CD4-positive, alpha-beta T cell (primary cell): ENCODE measurements at regions not wholly inside any gene's neighbourhood (a gene's known extent, or its start where the extent isn't known, plus 50 kb on each side); places are given as distances from the start of the nearest gene placed in this dataset.

Experiments
- ATAC-seq: fragments of 200-7000 bp; cut with Tn5 transposase; one replicate; pipeline ENCODE4 v1.10.0; 2022; ENCODE audit warnings: mild to moderate bottlenecking; ENCODE audit not compliant: poor library complexity
- CTCF ChIA-PET: fragments of 350-600 bp; sonication (Branson Sonifier 250); formaldehyde crosslinking; loops from one replicate; lab custom pipeline; 2021; ENCODE audit warnings: antibody characterized with exemption, inconsistent platforms; lab: Charles Lee
- POLR2A ChIA-PET: fragments of 350-600 bp; sonication (Branson Sonifier 250); formaldehyde crosslinking; loops from one replicate; lab custom pipeline; 2021; ENCODE audit warnings: antibody characterized with exemption, inconsistent platforms; lab: Charles Lee
- DNase-seq, 14 experiments: peaks; one replicate each; pipeline ENCODE4 v3.0.0-alpha.2; 2013 to 2020; ENCODE audit warnings: mixed read lengths in 2 of 14
- H3K27ac ChIP-seq, 2 donors: one replicate each; pipeline versions ENCODE4 v1.5.1 to v1.7.0; 2013; ENCODE audit warnings: low read length in 2 of 2, low read depth in 1 of 2, mild to moderate bottlenecking in 1 of 2
- H3K27me3 ChIP-seq, 2 experiments: 1 replicate in 1 of 2; 2 replicates in 1 of 2; pipeline versions ENCODE4 v1.6.1 to v1.7.0; 2013; ENCODE audit warnings: low read length in 2 of 2, control low read depth in 1 of 2, mild to moderate bottlenecking in 1 of 2, moderate library complexity in 1 of 2; ENCODE audit not compliant: insufficient read depth in 2 of 2, control insufficient read depth in 1 of 2
- H3K36me3 ChIP-seq: one replicate; pipeline ENCODE4 v1.6.1; 2013; ENCODE audit warnings: low read length, control low read depth; ENCODE audit not compliant: insufficient read depth
- H3K4me1 ChIP-seq: one replicate; pipeline ENCODE4 v1.6.1; 2013; ENCODE audit warnings: low read length, control low read depth; ENCODE audit not compliant: insufficient read depth
- H3K4me3 ChIP-seq: one replicate; pipeline ENCODE4 v1.5.1; 2013; ENCODE audit warnings: mild to moderate bottlenecking, low read length, moderate library complexity
- H3K9me3 ChIP-seq, 2 experiments: 1 replicate in 1 of 2; 2 replicates in 1 of 2; pipeline versions ENCODE4 v1.6.1 to v1.7.0; 2013; ENCODE audit warnings: low read length in 2 of 2, mild to moderate bottlenecking in 2 of 2, control low read depth in 1 of 2, moderate library complexity in 1 of 2; ENCODE audit not compliant: control insufficient read depth in 1 of 2, insufficient read depth in 1 of 2
- H3K27ac Mint-ChIP-seq: one replicate; pipeline ENCODE4 v1.8.0; 2020; ENCODE audit warnings: mixed read lengths
- H3K27me3 Mint-ChIP-seq: one replicate; pipeline ENCODE4 v1.8.0; 2021; ENCODE audit warnings: mixed read lengths
- H3K36me3 Mint-ChIP-seq: one replicate; pipeline ENCODE4 v1.8.0; 2021; ENCODE audit warnings: low read depth, mixed read lengths
- H3K4me1 Mint-ChIP-seq: one replicate; pipeline ENCODE4 v1.8.0; 2021; ENCODE audit warnings: low read depth, mixed read lengths
- H3K4me3 Mint-ChIP-seq: one replicate; pipeline ENCODE4 v1.8.0; 2020; ENCODE audit warnings: mild to moderate bottlenecking, mixed read lengths
- H3K9me3 Mint-ChIP-seq: one replicate; pipeline ENCODE4 v1.8.0; 2020; ENCODE audit warnings: mixed read lengths
- CTCF ChIP-seq: fragments of 200-600 bp; IDR thresholded peaks from one replicate; pipeline ENCODE4 v1.8.0; 2022; ENCODE audit warnings: antibody characterized with exemption, mild to moderate bottlenecking
- intact Hi-C, 2 experiments: fragments of 100-400 bp; cut with DNase I in 1 of 2; cut with micrococcal nuclease in 1 of 2; formaldehyde crosslinking; loops; one replicate each; pipeline versions ENCODE4 v1.15.1 to v1.9.0; 2023 to 2025; cut with DNase I, micrococcal nuclease

DNA sequence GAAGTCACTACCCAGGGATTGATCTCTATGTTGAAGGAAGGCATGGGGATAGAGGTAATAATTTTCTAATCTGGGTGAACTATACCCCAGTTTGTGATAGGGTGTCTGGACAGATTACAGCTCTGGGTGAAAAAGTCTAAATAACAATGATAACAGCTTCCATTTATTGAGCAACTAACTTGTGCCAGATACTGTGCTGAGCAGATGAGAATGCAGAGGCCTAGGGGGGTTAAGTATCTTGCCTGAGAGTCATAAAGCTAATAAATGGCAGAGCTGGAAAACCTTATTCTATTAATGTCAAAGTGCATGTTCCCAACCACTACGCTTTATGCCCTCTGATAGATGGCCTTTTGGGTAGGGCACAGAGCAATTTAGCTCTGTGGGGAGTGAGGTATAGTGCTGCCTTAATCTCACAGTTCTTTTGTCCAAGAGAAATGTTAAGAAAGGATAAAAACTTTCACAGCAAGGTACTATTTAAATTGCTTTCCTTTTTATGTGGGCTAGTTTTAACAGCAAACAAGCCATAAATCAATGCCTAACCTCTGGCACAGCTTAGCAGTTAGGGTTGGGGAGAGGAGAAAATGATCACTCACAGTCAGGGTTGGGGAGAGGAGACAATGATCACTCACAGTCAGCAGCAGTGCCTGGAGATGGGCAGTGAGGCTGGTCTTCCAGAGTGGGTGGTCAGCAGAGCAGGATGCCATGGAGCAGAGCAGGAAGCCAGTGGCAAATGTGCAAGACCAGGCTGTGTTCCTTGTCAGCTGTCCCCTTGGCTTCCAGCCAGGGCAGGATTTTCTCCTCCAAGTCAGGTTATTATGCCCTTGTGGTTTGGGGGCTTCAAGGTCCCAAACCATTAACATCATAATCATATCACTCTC, 187.0 kb downstream of the CARTPT start:
- Histone ChIP-seq H3K36me3 (no peaks in the 10 kb centered on the region), H3K4me1 (no peaks in the 10 kb centered on the region), H3K9me3 (no peaks in the 10 kb centered on the region), H3K4me3 (no peak overlapping the region), H3K27ac (no peak overlapping the region), H3K27me3 (peaks cover 5 to 6% of the 10 kb centered on the region in 2 experiments)
- ATAC-seq: no peak
- intact Hi-C loops: no loop called here
- H3K4me3 Mint-ChIP-seq: no peak overlapping the region
- POLR2A ChIA-PET: no interaction called here
- H3K36me3 Mint-ChIP-seq: no peaks in the 10 kb centered on the region
- no peaks in the 10 kb centered on the region for H3K9me3 Mint-ChIP-seq
- DNase-seq: no peak
- no peaks in the 10 kb centered on the region for H3K4me1 Mint-ChIP-seq
- TF ChIP-seq CTCF: no peak
- no peak overlapping the region for H3K27ac Mint-ChIP-seq
- CTCF ChIA-PET: no interaction called here
- peaks cover 10% of the 10 kb centered on the region for H3K27me3 Mint-ChIP-seq

- Mint-ChIP-seq H3K4me3 (no peak overlapping the region), H3K36me3 (no peaks in the 10 kb centered on the region), H3K4me1 (no peaks in the 10 kb centered on the region), H3K9me3 (no peaks in the 10 kb centered on the region), H3K27me3 (peaks cover 9% of the 10 kb centered on the region), H3K27ac (no peak overlapping the region)
- Histone ChIP-seq H3K9me3 (no peaks in the 10 kb centered on the region), H3K27me3 (peaks cover 5 to 6% of the 10 kb centered on the region in 2 experiments), H3K36me3 (no peaks in the 10 kb centered on the region), H3K4me3 (no peak overlapping the region), H3K4me1 (no peaks in the 10 kb centered on the region), H3K27ac (no peak overlapping the region)
- ATAC-seq: no peak
- CTCF ChIA-PET: no interaction called here
- no peak for TF ChIP-seq CTCF
- DNase-seq: no peak
- POLR2A ChIA-PET: no interaction called here
- intact Hi-C loops: no loop called here
Measured at GRCh38 chr5:71907001-71907588, 188.0 kb downstream of the CARTPT start.

GRCh38 chr5:71907608-71908145, 188.6 kb downstream of the CARTPT start:
- ChIA-PET POLR2A (no interaction called here), CTCF (no interaction called here)
- DNase-seq: no peak
- Histone ChIP-seq H3K27ac (no peak overlapping the region), H3K27me3 (peaks cover 5 to 6% of the 10 kb centered on the region in 2 experiments), H3K9me3 (no peaks in the 10 kb centered on the region), H3K36me3 (no peaks in the 10 kb centered on the region), H3K4me3 (no peak overlapping the region), H3K4me1 (no peaks in the 10 kb centered on the region)
- ATAC-seq: no peak
- H3K4me1 Mint-ChIP-seq: no peaks in the 10 kb centered on the region
- peaks cover 10% of the 10 kb centered on the region for H3K27me3 Mint-ChIP-seq
- no peak overlapping the region for H3K27ac Mint-ChIP-seq
- H3K4me3 Mint-ChIP-seq: no peak overlapping the region
- intact Hi-C loops: no loop called here
- no peaks in the 10 kb centered on the region for H3K36me3 Mint-ChIP-seq
- no peaks in the 10 kb centered on the region for H3K9me3 Mint-ChIP-seq
- TF ChIP-seq CTCF: no peak
